Peyer's patch (tissue), 4 donors: ENCODE measurements at regions not wholly inside any gene's neighbourhood (a gene's known extent, or its start where the extent isn't known, plus 50 kb on each side); places are given as distances from the start of the nearest gene placed in this dataset.

Experiments used
- CTCF ChIP-seq, 6 experiments: fragments of 450-650 bp in 4 of 6; fragments of 200-600 bp in 2 of 6; sonication (generic) in 1 of 6; IDR thresholded peaks; one replicate each; pipeline ENCODE4 v1.5.1; 2017 to 2019; ENCODE audit warnings: antibody characterized with exemption in 6 of 6, mild to moderate bottlenecking in 3 of 6, moderate library complexity in 1 of 6
- POLR2A ChIP-seq, 2 donors: fragments of 450-650 bp; IDR thresholded peaks; one replicate each; pipeline ENCODE4 v1.5.1; 2017; ENCODE audit warnings: antibody characterized with exemption in 2 of 2, mild to moderate bottlenecking in 2 of 2, moderate library complexity in 2 of 2

DNA sequence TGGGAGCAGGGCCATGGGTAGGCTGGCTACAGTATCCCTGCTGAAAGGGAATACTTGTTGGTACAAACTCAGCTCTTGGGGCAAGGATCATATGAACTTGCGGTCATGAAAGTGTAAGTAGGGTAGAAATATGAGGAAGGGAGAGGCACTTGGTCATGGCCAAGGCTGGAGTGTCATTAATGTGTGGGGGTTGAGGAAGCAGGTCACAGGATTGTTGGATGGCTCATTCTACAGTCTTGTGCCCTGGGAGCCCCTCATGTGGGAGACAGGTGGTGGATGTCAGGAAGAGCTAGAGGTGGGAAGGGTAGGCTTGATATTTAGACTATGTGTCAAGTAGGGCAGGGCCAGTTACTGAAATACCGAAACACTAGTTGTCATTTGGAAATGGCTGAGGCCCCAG lies 95.5 kb downstream of the RRM1 start:
- TF ChIP-seq CTCF (IDR thresholded peaks at IDR 0.05), result no peak
- no peak for TF ChIP-seq POLR2A (IDR thresholded peaks at IDR 0.05)
